ENCODE measurements at regions not wholly inside any gene's neighbourhood (a gene's known extent, or its start where the extent isn't known, plus 50 kb on each side); places are given as distances from the start of the nearest gene placed in this dataset.
A peak's percentile ranks its signal among the peaks of the same experiment; 100 is the strongest.

- no peak overlapping the region for H3K4me3 ChIP-seq (ENCODE audit: low read depth, low read length)
- DNase-seq (ENCODE audit: low read depth): no peak
Measured at GRCh38 chr1:112177314-112177713, 187.8 kb upstream of the KCND3 start.

- DNase-seq (ENCODE audit: low read depth): no peak
Measured at GRCh38 chr1:112188611-112189010, 199.1 kb upstream of the KCND3 start.

GRCh38 chr1:112196008-112196588 is 199.9 kb upstream of the CTTNBP2NL start:
- no peak for DNase-seq (ENCODE audit: low read depth)

More at GRCh38 chr1:112188611-112189010, 199.1 kb upstream of the KCND3 start:
- no peak overlapping the region for H3K4me3 ChIP-seq (ENCODE audit: low read depth, low read length)

GRCh38 chr1:112196731-112197130 is 199.3 kb upstream of the CTTNBP2NL start:
- no peak overlapping the region for H3K4me3 ChIP-seq (ENCODE audit: low read depth, low read length)
- DNase-seq (ENCODE audit: low read depth): no peak

More at GRCh38 chr1:112196008-112196588, 199.9 kb upstream of the CTTNBP2NL start:
- no peak overlapping the region for H3K4me3 ChIP-seq (ENCODE audit: low read depth, low read length)

GRCh38 chr1:112209493-112209892 is 186.5 kb upstream of the CTTNBP2NL start:
- no peak for DNase-seq (ENCODE audit: low read depth)
- no peak overlapping the region for H3K4me3 ChIP-seq (ENCODE audit: low read depth, low read length)

GRCh38 chr1:112219267-112219666 is 176.7 kb upstream of the CTTNBP2NL start:
- no peak overlapping the region for H3K4me3 ChIP-seq (ENCODE audit: low read depth, low read length)
- no peak for DNase-seq (ENCODE audit: low read depth)

- H3K4me3 ChIP-seq (ENCODE audit: low read depth, low read length): no peak overlapping the region
- no peak for DNase-seq (ENCODE audit: low read depth)
Measured at GRCh38 chr1:112230232-112230631, 165.8 kb upstream of the CTTNBP2NL start.

- no peak overlapping the region for H3K4me3 ChIP-seq (ENCODE audit: low read depth, low read length)
- no peak for DNase-seq (ENCODE audit: low read depth)
Measured at GRCh38 chr1:112231331-112231730, 164.7 kb upstream of the CTTNBP2NL start.

- DNase-seq (ENCODE audit: low read depth): no peak
- H3K4me3 ChIP-seq (ENCODE audit: low read depth, low read length): no peak overlapping the region
Measured at GRCh38 chr1:112232848-112233247, 163.2 kb upstream of the CTTNBP2NL start.

GRCh38 chr1:112234710-112235109 is 161.3 kb upstream of the CTTNBP2NL start:
- H3K4me3 ChIP-seq (ENCODE audit: low read depth, low read length): no peak overlapping the region
- DNase-seq (ENCODE audit: low read depth): no peak

GRCh38 chr1:112237983-112238545 is 157.9 kb upstream of the CTTNBP2NL start:
- no peak for DNase-seq (ENCODE audit: low read depth)
- no peak overlapping the region for H3K4me3 ChIP-seq (ENCODE audit: low read depth, low read length)

- no peak for DNase-seq (ENCODE audit: low read depth)
- no peak overlapping the region for H3K4me3 ChIP-seq (ENCODE audit: low read depth, low read length)
Measured at GRCh38 chr1:112239683-112240330, 156.2 kb upstream of the CTTNBP2NL start.

- no peak for DNase-seq (ENCODE audit: low read depth)
- H3K4me3 ChIP-seq (ENCODE audit: low read depth, low read length): no peak overlapping the region
Measured at GRCh38 chr1:112242470-112242869, 153.5 kb upstream of the CTTNBP2NL start.

- H3K4me3 ChIP-seq (ENCODE audit: low read depth, low read length): no peak overlapping the region
- DNase-seq (ENCODE audit: low read depth): no peak
Measured at GRCh38 chr1:112244131-112244530, 151.9 kb upstream of the CTTNBP2NL start.

GRCh38 chr1:112245114-112245513 is 150.9 kb upstream of the CTTNBP2NL start:
- H3K4me3 ChIP-seq (ENCODE audit: low read depth, low read length): no peak overlapping the region
- DNase-seq (ENCODE audit: low read depth): no peak

- no peak overlapping the region for H3K4me3 ChIP-seq (ENCODE audit: low read depth, low read length)
- no peak for DNase-seq (ENCODE audit: low read depth)
Measured at GRCh38 chr1:112247036-112247597, 148.9 kb upstream of the CTTNBP2NL start.

- no peak for DNase-seq (ENCODE audit: low read depth)
- no peak overlapping the region for H3K4me3 ChIP-seq (ENCODE audit: low read depth, low read length)
Measured at GRCh38 chr1:112247961-112248360, 148.1 kb upstream of the CTTNBP2NL start.

- DNase-seq (ENCODE audit: low read depth): no peak
Measured at GRCh38 chr1:112250892-112251291, 145.1 kb upstream of the CTTNBP2NL start.

GRCh38 chr1:112251766-112252506 is 144.1 kb upstream of the CTTNBP2NL start:
- DNase-seq (ENCODE audit: low read depth): peak; percentile 6

More at GRCh38 chr1:112250892-112251291, 145.1 kb upstream of the CTTNBP2NL start:
- no peak overlapping the region for H3K4me3 ChIP-seq (ENCODE audit: low read depth, low read length)

GRCh38 chr1:112253366-112253765 is 142.6 kb upstream of the CTTNBP2NL start:
- no peak overlapping the region for H3K4me3 ChIP-seq (ENCODE audit: low read depth, low read length)
- DNase-seq (ENCODE audit: low read depth): no peak

More at GRCh38 chr1:112251766-112252506, 144.1 kb upstream of the CTTNBP2NL start:
- no peak overlapping the region for H3K4me3 ChIP-seq (ENCODE audit: low read depth, low read length)
